ENCODE measurements at regions not wholly inside any gene's neighbourhood (a gene's known extent, or its start where the extent isn't known, plus 50 kb on each side); places are given as distances from the start of the nearest gene placed in this dataset.

- no peak overlapping the region for H3K4me3 ChIP-seq (ENCODE audit: low read depth, low read length)
- no peak for DNase-seq (ENCODE audit: low read depth, low spot score)
- ChIA-PET CTCF (no interaction called here), POLR2A (no interaction called here)
- no peak for TF ChIP-seq CTCF (IDR thresholded peaks at IDR 0.05; ENCODE audit: insufficient read depth, low read length, missing control alignments)
Measured at GRCh38 chr12:27879708-27880107, 92.8 kb downstream of the PTHLH start.

GRCh38 chr12:27875677-27876076, 95.6 kb upstream of the MANSC4 start:
- POLR2A ChIA-PET, result no interaction called here

GRCh38 chr12:27873010-27873409, 93.0 kb upstream of the MANSC4 start:
- no peak for DNase-seq (ENCODE audit: low read depth, low spot score)
- ChIA-PET POLR2A (no interaction called here), CTCF (no interaction called here)
- no peak overlapping the region for H3K4me3 ChIP-seq (ENCODE audit: low read depth, low read length)
- no peak for TF ChIP-seq CTCF (IDR thresholded peaks at IDR 0.05; ENCODE audit: insufficient read depth, low read length, missing control alignments)

More at GRCh38 chr12:27875677-27876076, 95.6 kb upstream of the MANSC4 start:
- CTCF ChIA-PET, result no interaction called here
- no peak for TF ChIP-seq CTCF (IDR thresholded peaks at IDR 0.05; ENCODE audit: insufficient read depth, low read length, missing control alignments)
- DNase-seq (ENCODE audit: low read depth, low spot score), result no peak
- H3K4me3 ChIP-seq (ENCODE audit: low read depth, low read length), result no peak overlapping the region

- no peak overlapping the region for H3K4me3 ChIP-seq (ENCODE audit: low read depth, low read length)
- no peak for TF ChIP-seq CTCF (IDR thresholded peaks at IDR 0.05; ENCODE audit: insufficient read depth, low read length, missing control alignments)
- CTCF ChIA-PET, result no interaction called here
- no peak for DNase-seq (ENCODE audit: low read depth, low spot score)
- POLR2A ChIA-PET, result interaction anchor here (0.6 kb wide), 1 partner anchor 460 kb away, joined by 3 read pairs; no protein-coding TSS in a partner anchor
Measured at GRCh38 chr12:27871946-27872345, 91.9 kb upstream of the MANSC4 start.

- ChIA-PET POLR2A (no interaction called here), CTCF (no interaction called here)
- peak; percentile 69 for DNase-seq (ENCODE audit: low read depth, low spot score)
- no peak overlapping the region for H3K4me3 ChIP-seq (ENCODE audit: low read depth, low read length)
- TF ChIP-seq CTCF (IDR thresholded peaks at IDR 0.05; ENCODE audit: insufficient read depth, low read length, missing control alignments), result no peak
Measured at GRCh38 chr12:27870939-27871338, 90.9 kb upstream of the MANSC4 start.

- no peak for DNase-seq (ENCODE audit: low read depth, low spot score)
- ChIA-PET CTCF (no interaction called here), POLR2A (no interaction called here)
- TF ChIP-seq CTCF (IDR thresholded peaks at IDR 0.05; ENCODE audit: insufficient read depth, low read length, missing control alignments), result no peak
- H3K4me3 ChIP-seq (ENCODE audit: low read depth, low read length), result no peak overlapping the region
Measured at GRCh38 chr12:27869567-27869966, 89.5 kb upstream of the MANSC4 start.

All from AG04449 (cell line).